ENCODE measurements at regions not wholly inside any gene's neighbourhood (a gene's known extent, or its start where the extent isn't known, plus 50 kb on each side); places are given as distances from the start of the nearest gene placed in this dataset.

DNA sequence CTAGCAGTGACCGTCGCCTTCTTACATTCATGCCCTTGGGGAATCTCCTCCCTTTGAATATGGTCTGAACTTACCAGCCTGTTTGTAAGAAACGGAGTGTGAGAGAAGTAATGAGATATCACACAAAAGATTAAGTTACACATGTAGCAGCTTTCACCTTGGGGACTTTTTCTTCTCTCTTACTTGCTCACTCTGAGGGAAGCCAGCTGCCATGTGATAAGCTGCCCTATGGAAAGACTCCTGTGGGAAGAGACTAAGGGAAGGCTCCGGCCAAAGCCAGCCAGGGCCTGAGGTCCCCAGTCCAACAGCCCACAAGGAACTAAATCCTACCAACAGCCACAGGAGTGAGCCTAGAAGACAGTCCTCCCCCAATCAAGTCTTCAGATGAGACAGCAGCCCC lies 190.4 kb upstream of the TSC22D2 start:
- Histone ChIP-seq H4K20me1 (ENCODE audit: control insufficient read depth, insufficient read depth) (no peaks in the 10 kb centered on the region), H3K4me2 (ENCODE audit: control insufficient read depth, insufficient read depth) (no peak overlapping the region), H2AFZ (ENCODE audit: control insufficient read depth, low read depth, low read length) (no peak overlapping the region), H3K9ac (ENCODE audit: control insufficient read depth, insufficient read depth, low read length) (no peak overlapping the region), H3K79me2 (ENCODE audit: control insufficient read depth, insufficient read depth, low read length) (no peaks in the 10 kb centered on the region), H3K9me3 (replicated peaks; ENCODE audit: control insufficient read depth, insufficient read depth, low read length) (no peaks in the 10 kb centered on the region; the same call in 2 of the 3 replicates), H3K4me3 (no peak overlapping the region), H3K27me3 (replicated peaks in 1 of 2; ENCODE audit: control insufficient read depth in 2 of 2, insufficient read depth in 2 of 2, low read length in 1 of 2) (no peaks in the 10 kb centered on the region; a peak in 1 of 4 replicates), H3K4me1 (ENCODE audit: control insufficient read depth, insufficient read depth, low read length) (no peaks in the 10 kb centered on the region), H3K36me3 (ENCODE audit: control insufficient read depth in 2 of 2, insufficient read depth in 2 of 2, low read length in 1 of 2) (no peaks in the 10 kb centered on the region), H3K27ac (ENCODE audit: control insufficient read depth, insufficient read depth) (no peak overlapping the region)
- WGBS (ENCODE audit: insufficient coverage, insufficient replicate concordance, low lambda C conversion rate, missing lambda C conversion rate), result 67% methylated on average over 4 of the region's 4 CpGs
- ChIA-PET CTCF (interaction anchor here (0.6 to 5.4 kb wide), 8 partner anchors 12 to 740 kb away, joined by 3 to 66 read pairs (median 4); no protein-coding TSS in a partner anchor), POLR2A (no interaction called here), RAD21 (ENCODE audit: unreplicated experiment) (interaction anchor here (1.6 kb wide), 1 partner anchor 251 kb away, joined by 6 read pairs; no protein-coding TSS in a partner anchor), SMC1A (ENCODE audit: uncharacterized antibody, unreplicated experiment) (interaction anchor here (1.0 to 1.9 kb wide), 3 partner anchors 10 to 280 kb away, joined by 3 to 11 read pairs (median 4); no protein-coding TSS in a partner anchor)
- ATAC-seq, result no peak
- no peak for TF ChIP-seq ZNF274 (IDR thresholded peaks at IDR 0.05; ENCODE audit: insufficient read depth, insufficient read length)
- no peak for TF ChIP-seq IRF5 (IDR thresholded peaks at IDR 0.05; ENCODE audit: borderline replicate concordance)
- TF ChIP-seq BMI1 (IDR thresholded peaks at IDR 0.05; ENCODE audit: borderline replicate concordance), result no peak
- TF ChIP-seq RCOR1 (conservative IDR thresholded peaks at IDR 0.05; ENCODE audit: low read depth, low read length), result no peak
- TF ChIP-seq, protein P1, sequence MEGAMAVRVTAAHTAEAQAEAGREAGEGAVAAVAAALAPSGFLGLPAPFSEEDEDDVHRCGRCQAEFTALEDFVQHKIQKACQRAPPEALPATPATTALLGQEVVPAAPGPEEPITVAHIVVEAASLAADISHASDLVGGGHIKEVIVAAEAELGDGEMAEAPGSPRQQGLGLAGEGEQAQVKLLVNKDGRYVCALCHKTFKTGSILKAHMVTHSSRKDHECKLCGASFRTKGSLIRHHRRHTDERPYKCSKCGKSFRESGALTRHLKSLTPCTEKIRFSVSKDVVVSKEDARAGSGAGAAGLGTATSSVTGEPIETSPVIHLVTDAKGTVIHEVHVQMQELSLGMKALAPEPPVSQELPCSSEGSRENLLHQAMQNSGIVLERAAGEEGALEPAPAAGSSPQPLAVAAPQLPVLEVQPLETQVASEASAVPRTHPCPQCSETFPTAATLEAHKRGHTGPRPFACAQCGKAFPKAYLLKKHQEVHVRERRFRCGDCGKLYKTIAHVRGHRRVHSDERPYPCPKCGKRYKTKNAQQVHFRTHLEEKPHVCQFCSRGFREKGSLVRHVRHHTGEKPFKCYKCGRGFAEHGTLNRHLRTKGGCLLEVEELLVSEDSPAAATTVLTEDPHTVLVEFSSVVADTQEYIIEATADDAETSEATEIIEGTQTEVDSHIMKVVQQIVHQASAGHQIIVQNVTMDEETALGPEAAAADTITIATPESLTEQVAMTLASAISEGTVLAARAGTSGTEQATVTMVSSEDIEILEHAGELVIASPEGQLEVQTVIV (IDR thresholded peaks at IDR 0.05; ENCODE audit: borderline replicate concordance, partially characterized antibody), result no peak
- TF ChIP-seq CBX5 (IDR thresholded peaks at IDR 0.05; ENCODE audit: low read depth), result no peak
- TF ChIP-seq BCL11A (IDR thresholded peaks at IDR 0.05; ENCODE audit: low read depth, low read length), result no peak
- TF ChIP-seq IKZF1 (conservative IDR thresholded peaks at IDR 0.05), result no peak
- no peak for TF ChIP-seq CREM (IDR thresholded peaks at IDR 0.05; ENCODE audit: low read depth)
- TF ChIP-seq JUND (IDR thresholded peaks at IDR 0.05; ENCODE audit: low read depth, low read length), result no peak
- DNase-seq (ENCODE audit: low read depth, low spot score), result no peak
- intact Hi-C loops (cut with micrococcal nuclease; ENCODE audit: unreplicated experiment) (no loop called here), in situ Hi-C loops (cut with MboI) (loop anchor here (5.0 kb wide), 1 partner anchor 250 kb away; no protein-coding TSS in a partner anchor)
- no peak for FAIRE-seq
- no TSS peak for BruUV-seq (replicated peaks)
